Sigmoid colon (tissue), 3 donors: ENCODE measurements at regions not wholly inside any gene's neighbourhood (a gene's known extent, or its start where the extent isn't known, plus 50 kb on each side); places are given as distances from the start of the nearest gene placed in this dataset.

Experiments used
- CTCF ChIP-seq, 4 experiments: fragments of 450-650 bp in 3 of 4; fragments of 200-600 bp in 1 of 4; IDR thresholded peaks; one replicate each; pipeline ENCODE4 v1.5.1; 2016 to 2019; ENCODE audit warnings: antibody characterized with exemption in 4 of 4, mild to moderate bottlenecking in 3 of 4, moderate library complexity in 2 of 4
- POLR2A ChIP-seq, 2 donors: fragments of 450-650 bp; IDR thresholded peaks; one replicate each; pipeline ENCODE4 v1.6.1; 2016; ENCODE audit warnings: antibody characterized with exemption in 2 of 2, mild to moderate bottlenecking in 2 of 2, moderate library complexity in 2 of 2

- no peak for TF ChIP-seq CTCF (IDR thresholded peaks at IDR 0.05)
- no peak for TF ChIP-seq POLR2A (IDR thresholded peaks at IDR 0.05)
Observed at GRCh38 chr4:45944000-45944399, 179.9 kb downstream of the GABRG1 start.
